ENCODE measurements at regions not wholly inside any gene's neighbourhood (a gene's known extent, or its start where the extent isn't known, plus 50 kb on each side); places are given as distances from the start of the nearest gene placed in this dataset.

DNA sequence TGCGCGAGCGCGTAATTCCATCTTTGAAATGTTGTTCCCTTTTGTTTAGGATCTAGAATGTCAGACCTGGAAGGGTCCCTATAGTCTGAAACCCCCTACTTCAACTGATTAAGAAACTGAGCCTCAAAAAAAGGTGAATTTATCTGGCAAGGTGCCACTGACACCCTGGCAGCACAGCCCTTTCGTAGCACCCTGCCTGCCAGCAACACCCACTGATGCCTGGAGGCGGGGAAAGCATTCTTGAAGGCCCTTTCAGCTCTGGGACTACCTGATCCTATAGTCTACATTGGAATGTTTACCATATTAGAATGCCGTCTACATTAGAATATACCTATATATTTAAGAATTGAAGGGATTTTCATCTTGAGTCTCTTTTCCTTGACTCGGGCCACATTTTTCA, 542.3 kb downstream of the BUD13 start:
- H3K4me3 ChIP-seq = no peak overlapping the region
- TF ChIP-seq, protein P1, sequence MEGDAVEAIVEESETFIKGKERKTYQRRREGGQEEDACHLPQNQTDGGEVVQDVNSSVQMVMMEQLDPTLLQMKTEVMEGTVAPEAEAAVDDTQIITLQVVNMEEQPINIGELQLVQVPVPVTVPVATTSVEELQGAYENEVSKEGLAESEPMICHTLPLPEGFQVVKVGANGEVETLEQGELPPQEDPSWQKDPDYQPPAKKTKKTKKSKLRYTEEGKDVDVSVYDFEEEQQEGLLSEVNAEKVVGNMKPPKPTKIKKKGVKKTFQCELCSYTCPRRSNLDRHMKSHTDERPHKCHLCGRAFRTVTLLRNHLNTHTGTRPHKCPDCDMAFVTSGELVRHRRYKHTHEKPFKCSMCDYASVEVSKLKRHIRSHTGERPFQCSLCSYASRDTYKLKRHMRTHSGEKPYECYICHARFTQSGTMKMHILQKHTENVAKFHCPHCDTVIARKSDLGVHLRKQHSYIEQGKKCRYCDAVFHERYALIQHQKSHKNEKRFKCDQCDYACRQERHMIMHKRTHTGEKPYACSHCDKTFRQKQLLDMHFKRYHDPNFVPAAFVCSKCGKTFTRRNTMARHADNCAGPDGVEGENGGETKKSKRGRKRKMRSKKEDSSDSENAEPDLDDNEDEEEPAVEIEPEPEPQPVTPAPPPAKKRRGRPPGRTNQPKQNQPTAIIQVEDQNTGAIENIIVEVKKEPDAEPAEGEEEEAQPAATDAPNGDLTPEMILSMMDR (IDR thresholded peaks at IDR 0.05) = no peak
- no peaks in the 10 kb centered on the region for H3K36me3 ChIP-seq (ENCODE audit: low read depth)
- intact Hi-C loops (cut with DNase I, micrococcal nuclease) = no loop called here
- DNase-seq (no peak), ATAC-seq (no peak)
- no peaks in the 10 kb centered on the region for H3K9me3 ChIP-seq
- H3K4me1 ChIP-seq (ENCODE audit: low read depth) = peaks cover 9% of the 10 kb centered on the region

DNA sequence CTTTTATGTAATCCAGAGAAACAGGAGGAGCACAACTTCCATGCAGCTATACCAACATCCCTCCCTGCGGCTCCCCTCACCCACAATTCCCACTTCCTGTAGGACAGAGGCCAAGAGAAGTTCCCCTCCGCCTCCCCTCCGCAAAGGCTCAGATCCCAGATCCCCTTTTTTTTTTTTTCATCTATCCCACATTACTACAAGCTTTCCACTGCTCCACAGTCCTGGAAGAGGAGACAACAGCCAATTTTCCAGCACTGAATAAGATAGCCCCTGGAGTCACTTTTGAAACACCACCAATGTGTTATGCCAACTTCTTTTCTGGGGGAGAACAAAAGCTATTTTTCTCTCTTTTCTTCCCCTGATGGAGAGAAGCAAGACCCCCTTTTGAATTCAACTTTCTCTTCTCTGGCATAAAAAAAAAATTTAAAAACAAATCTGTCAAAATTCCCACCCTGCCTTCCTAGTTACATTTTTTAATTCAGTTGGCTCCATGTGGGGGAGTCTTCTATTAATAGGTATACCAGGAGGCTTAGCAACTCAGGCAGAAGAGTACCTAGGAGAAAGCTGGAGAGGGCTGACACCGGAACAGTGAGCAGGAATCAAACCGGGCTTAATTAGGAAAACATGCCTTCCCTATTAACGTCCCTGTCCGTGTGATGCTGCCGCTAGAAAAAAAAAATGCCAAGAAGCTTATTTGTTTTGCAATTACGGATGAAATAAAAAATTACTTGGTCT, 543.4 kb downstream of the BUD13 start:
- H3K36me3 ChIP-seq (ENCODE audit: low read depth) = no peaks in the 10 kb centered on the region
- H3K9me3 ChIP-seq = no peaks in the 10 kb centered on the region
- no peak for ATAC-seq
- H3K4me1 ChIP-seq (ENCODE audit: low read depth) = peaks cover 9% of the 10 kb centered on the region
- no peak for DNase-seq
- no peak overlapping the region for H3K4me3 ChIP-seq
- TF ChIP-seq, protein P1 (IDR thresholded peaks at IDR 0.05) = no peak
- intact Hi-C loops (cut with DNase I, micrococcal nuclease) = no loop called here

DNA sequence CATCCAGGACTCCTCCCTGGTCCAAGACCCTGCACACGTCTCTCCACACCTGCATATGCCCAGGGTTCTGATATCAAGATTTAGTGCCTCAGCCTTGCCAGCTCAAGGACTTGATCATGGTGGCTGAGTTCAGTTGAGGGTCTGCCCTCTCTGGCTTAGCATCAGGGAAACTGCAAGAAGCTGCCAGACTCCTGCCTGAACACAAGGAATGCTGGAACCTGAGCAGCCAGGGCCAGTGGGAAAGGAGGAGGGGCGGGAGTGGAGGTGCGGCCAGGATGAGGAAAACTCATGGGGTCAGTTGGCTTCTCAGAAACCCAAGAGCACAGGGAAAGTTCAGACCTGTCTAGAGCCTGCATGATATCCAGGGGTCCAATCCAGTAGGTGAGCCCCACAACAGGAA, 546.1 kb downstream of the BUD13 start:
- Histone ChIP-seq H3K4me1 (ENCODE audit: low read depth) (no peaks in the 10 kb centered on the region), H3K4me3 (no peak overlapping the region), H3K36me3 (ENCODE audit: low read depth) (no peaks in the 10 kb centered on the region), H3K9me3 (no peaks in the 10 kb centered on the region)
- TF ChIP-seq, protein P1 (IDR thresholded peaks at IDR 0.05) = no peak
- intact Hi-C loops (cut with DNase I, micrococcal nuclease) = no loop called here
- no peak for ATAC-seq
- no peak for DNase-seq

DNA sequence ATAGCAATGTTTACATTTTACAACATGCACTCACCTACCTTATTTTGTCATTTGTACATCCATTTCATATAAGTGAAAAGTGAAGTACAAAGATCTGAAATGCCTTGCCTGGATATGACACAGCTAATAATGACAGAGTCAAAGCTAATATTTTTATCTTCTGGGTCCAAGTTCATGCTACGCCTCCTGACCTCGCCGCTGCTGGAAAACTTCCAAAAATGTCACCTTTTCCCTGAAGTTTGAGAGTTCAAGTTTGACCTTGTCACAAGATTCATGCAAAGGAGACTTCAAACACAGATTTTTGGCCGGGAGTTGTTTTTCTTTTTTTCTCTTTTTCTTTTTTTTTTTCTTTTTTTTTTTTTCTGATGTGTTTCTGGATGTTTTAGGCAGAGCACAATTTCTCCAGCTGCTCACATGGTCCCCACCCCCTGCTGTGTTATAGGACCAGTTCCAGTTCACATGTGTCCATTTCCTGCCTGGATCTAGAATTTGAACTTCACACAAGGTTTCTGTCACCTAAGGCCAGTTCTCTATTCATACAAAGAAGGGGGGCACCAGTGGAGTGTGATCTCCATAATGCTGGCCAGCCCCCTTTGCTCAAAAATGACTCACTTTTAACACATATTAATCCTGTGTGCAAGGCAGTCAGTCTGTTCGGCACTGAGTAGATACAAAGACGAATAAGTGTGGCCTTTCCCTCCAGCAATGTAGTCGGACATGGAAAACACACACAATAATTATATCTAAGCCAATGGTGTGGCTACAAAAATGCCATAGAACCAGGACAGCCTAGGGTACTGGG, 546.8 kb downstream of the BUD13 start:
- Histone ChIP-seq H3K9me3 (no peaks in the 10 kb centered on the region), H3K36me3 (ENCODE audit: low read depth) (no peaks in the 10 kb centered on the region), H3K4me3 (no peak overlapping the region), H3K4me1 (ENCODE audit: low read depth) (no peaks in the 10 kb centered on the region)
- ATAC-seq (no peak), DNase-seq (no peak)
- TF ChIP-seq, protein P1 (IDR thresholded peaks at IDR 0.05) = no peak
- intact Hi-C loops (cut with DNase I, micrococcal nuclease) = no loop called here

DNA sequence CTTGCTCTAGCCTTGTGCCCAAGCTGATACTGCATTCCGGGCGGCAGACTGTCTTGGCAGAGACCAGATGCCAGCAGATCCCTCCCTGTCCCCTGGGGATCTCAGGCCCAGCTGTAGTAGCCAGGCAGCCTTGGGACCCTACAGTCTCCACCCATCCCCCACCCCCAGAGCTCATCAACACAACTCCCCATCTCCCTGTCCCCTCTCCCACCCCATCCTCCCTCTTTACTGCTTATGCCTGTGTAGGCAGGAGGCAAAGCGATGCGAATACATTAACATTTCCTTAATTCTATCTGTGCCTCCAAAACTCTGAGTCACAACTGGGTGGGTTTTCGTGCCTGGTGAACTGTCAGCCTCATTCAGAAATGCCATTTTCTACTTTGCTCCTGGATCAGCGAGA, 547.6 kb downstream of the BUD13 start:
- intact Hi-C loops (cut with DNase I, micrococcal nuclease) = no loop called here
- TF ChIP-seq, protein P1 (IDR thresholded peaks at IDR 0.05) = no peak
- H3K9me3 ChIP-seq = no peaks in the 10 kb centered on the region
- ATAC-seq = no peak
- no peaks in the 10 kb centered on the region for H3K36me3 ChIP-seq (ENCODE audit: low read depth)
- no peak for DNase-seq
- H3K4me1 ChIP-seq (ENCODE audit: low read depth) = no peaks in the 10 kb centered on the region
- H3K4me3 ChIP-seq = no peak overlapping the region
